NCI-H2107 treated with DMSO at 0.1 percent for 48 hours (cell line): ENCODE measurements at regions not wholly inside any gene's neighbourhood (a gene's known extent, or its start where the extent isn't known, plus 50 kb on each side); places are given as distances from the start of the nearest gene placed in this dataset.

Experiments used
- DNase-seq: peaks from one replicate; lab custom pipeline; 2025; ENCODE audit not compliant: unreplicated experiment; lab: John Stamatoyannopoulos, UW

DNA sequence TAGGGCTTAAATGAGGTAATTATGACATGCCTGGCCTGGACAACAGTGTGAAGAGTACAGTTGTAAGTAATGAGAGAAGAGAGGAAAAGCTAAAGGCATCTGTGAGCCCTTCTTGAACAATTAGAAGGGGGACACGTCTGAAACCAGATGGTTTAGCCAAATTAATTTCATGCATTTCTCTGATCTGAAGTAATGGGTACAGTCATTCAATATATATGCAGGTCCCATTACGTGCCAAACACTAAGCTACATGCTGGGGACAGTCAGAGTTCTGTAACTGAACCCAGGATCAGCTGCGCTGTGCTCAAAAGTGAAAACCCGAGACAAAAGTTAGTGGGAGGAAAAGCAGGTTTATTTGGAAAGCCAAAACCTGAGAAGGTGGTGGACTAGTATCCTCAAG lies 207.2 kb upstream of the TMTC1 start:
- no peak for DNase-seq

GRCh38 chr12:29983851-29984250 lies 200.1 kb upstream of the TMTC1 start:
- no peak for DNase-seq

DNA sequence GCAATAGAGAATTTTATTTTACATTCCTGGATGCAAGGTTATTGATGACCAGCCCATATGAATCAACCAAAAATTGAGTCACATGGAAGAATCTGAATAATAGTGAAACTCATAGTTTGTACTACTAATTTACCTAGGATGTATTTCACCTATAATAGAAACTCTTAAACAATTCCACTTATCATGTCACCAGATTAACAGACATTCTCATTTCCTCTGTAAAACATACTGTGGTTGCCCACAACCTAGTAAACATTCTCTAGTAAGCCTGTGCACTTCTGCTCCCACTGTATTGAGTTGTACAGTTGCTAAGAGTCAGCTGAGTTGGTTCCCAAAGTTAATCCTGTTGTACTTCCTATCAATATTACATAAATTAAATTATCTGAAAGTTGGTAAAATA lies 196.6 kb upstream of the TMTC1 start:
- no peak for DNase-seq

DNA sequence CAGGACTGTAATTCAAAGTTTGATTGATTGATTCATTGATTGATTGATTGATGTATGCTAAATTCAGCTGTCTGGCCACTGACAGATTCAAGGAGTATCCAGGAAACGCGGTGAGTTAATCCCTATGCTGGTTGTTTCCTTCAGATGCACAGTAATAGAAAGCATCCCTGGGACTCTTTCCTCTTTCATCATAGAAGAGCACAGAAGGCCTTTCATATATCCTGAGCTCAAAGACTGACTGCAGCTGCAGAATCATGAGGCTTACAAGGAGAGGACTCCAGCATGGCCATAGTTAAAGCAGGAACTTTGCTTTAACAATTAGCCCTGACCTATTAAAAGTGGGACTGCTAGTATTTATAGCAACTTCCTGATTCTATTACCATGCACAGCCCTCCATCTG lies 187.7 kb upstream of the TMTC1 start:
- no peak for DNase-seq

DNA sequence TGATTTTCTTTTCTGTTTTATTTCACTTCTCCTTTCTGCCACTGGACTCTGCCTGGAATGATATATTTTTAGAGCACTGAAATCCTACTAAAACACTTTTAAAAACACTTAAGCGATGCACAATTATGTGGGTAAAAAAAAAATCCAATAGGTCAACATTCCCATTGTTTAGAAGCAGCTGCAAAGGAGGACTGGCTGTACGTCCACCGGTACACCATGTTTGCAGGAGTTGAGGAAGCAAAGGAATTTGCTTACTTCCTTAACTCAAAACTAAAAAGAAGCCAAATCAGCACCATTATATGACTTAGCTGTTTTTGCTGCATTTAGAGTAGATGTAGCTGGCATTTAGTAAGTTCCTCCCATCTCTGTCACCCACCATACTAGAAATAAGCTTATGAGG lies 186.8 kb upstream of the TMTC1 start:
- DNase-seq, result no peak

- DNase-seq, result no peak
These were observed 178.7 kb upstream of the TMTC1 start for GRCh38 chr12:29962276-29963035.

GRCh38 chr12:29961231-29961630 lies 177.5 kb upstream of the TMTC1 start:
- DNase-seq, result no peak

- DNase-seq, result no peak
These were observed 176.4 kb upstream of the TMTC1 start for GRCh38 chr12:29960122-29960521.

DNA sequence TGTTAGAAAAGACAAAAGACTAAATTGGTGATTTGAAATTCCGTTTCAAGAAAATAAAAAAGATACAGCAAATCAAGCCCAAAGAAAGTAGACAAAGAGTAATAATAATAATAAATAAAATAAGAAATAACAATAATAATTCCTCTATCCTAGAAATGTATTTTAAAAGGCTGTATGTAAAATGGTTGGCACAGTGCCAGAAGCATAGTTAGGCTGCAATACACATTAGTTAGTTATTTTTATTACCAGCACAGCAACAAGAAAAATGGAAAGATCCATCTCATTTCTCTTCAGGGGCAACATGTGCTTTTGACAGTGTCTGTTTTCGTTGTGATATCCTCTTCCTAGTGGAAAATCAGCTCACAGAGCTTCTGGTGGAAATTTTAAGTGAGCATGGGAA lies 174.1 kb upstream of the TMTC1 start:
- DNase-seq, result no peak

DNA sequence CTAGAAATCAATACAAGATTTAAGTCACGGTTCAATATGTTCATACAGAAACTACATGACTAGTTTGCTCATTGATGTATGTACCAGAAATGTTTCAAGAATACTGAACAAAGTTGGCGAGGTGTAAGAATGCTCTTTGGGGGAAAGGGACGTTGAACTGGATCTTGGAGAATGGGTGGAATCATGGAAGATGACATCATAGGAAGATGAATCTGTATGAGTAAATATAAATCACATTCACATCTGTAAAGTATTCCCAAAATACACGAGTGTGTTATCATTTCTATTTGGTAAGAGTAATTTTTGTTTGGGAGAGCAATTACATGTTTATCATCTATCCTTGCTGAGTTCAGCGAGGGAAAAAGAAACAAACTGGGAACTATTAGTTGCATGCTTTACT lies 162.2 kb upstream of the TMTC1 start:
- no peak for DNase-seq

- peak; percentile 17 for DNase-seq
These were observed 160.7 kb upstream of the TMTC1 start for GRCh38 chr12:29944269-29945000.

- DNase-seq, result no peak
These were observed 159.9 kb upstream of the TMTC1 start for GRCh38 chr12:29943683-29944082.

- DNase-seq, result no peak
These were observed 157.1 kb upstream of the TMTC1 start for GRCh38 chr12:29940811-29941210.

DNA sequence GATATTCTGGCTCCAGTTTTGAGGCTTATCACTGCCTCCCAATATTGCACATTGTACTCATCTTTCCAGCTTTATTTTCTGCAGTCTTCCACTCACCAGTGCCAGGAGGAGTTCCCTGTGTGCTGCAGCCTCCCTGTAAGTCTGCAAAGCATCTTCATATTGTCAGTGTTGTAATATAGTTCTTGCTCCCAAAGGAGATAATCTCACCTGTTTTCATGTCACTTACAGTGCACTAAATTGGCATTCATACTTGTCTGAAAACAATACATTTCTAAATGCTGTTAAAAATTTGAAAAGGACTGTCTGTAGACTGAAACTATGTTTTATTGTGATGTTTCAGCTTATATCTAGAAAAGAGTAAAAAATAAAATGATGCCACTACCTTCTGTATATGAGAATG lies 146.8 kb upstream of the TMTC1 start:
- no peak for DNase-seq

DNA sequence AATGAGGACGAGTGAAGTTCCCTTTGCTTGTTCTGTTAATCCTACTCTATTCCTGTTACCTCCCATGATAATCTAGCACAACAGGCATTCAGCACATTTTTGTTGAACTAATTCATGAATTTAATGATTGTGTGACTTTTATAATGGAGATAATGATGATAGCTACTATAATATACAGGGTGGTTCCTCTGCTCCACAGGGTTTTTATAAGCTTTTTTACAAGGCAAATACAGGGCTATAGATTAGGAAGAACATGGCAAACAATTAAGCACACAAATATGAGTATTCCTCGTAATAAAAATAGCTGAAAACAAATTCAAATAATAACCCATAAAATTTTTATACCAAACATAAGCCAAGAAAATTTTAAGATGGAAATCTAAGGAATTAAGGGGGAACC lies 145.6 kb upstream of the TMTC1 start:
- no peak for DNase-seq

DNA sequence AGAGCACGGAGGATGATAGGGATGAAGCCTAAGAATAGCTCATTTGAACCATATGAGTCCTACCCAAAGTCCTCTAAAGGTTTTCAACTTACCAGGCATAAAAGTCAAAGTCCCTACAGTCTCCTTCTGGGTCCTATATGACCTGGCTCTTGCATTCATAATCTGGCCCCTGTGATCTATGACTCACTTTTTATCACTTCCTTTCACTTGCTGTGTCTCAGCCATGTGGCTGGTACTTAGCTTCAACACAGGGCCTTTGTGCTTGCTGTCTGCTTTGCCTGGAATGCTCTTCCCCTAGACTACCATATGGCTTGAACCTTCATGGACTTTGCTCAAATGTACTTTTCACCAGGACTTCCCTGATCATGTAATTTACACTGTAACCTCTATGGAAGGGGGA lies 137.6 kb upstream of the TMTC1 start:
- DNase-seq, result no peak

DNA sequence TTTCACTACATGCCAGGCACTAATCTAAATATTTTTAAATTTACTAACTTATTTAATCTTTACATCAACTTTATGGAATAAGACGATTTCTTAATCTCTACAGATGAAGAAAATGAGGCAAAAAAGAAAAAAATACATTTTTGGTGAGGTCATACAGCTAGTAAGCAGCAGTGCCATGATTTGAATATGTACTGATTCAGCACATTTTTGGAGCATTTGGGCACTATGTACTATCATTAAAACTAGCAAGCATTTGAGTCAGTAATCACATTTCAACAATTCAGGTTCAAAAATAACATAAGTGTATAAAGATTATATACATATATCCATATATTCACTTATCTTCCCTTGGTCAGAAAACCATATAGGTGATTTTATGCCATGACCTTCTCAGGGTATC lies 124.4 kb upstream of the TMTC1 start:
- no peak for DNase-seq

- DNase-seq, result no peak
These were observed 123.7 kb upstream of the TMTC1 start for GRCh38 chr12:29907461-29907860.

DNA sequence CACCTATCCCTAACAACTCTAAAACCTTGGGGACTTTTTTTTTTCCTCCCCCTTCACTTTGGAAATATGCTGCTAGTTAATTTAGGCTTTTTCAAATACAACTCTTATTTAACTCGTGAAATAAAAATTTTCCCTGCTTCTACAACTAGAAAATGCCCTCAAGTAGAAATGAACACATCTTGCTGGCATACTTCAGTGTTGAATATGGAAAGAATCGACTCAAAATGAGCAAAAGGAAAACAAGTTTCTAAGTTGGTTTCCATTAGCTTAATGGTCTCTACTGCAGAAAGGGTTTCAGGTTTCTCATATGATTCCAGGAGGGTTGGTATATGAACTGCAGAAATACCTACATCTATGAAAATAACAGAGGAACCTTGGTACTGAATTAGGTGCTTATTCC lies 118.3 kb upstream of the TMTC1 start:
- DNase-seq, result no peak

GRCh38 chr12:29901585-29901984 lies 117.8 kb upstream of the TMTC1 start:
- no peak for DNase-seq

DNA sequence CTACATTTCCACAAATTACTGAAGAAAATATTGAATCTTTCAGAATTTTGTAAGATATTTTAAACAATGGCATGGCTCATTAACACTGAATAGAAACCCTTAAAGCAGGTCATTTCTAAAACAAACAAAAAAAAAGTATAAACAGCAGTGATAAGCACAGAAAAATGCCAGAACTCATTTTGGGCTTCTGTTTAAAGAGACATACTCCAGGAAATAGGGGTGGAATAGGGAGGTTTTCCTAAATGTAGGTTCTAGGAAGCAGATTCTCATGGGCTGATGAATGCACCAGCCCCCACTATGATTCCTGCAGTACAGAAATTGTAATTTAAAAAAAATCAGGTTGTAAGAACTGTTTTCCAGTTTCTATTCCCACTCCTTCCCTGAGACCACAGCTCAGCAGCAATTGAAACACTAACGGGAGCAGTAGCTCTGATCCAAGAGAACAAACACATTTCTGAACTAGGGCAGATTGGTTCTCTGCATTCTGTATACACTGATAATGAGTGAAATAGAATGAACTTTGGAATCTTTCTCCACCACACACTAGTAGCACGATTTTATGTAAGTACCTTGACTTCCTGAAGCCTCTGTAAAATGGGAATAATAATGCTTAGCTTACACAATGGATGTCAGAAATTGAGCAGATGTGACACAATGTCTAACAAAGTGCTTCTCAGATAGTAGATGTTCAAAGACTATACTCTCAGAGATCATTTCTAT lies 115.6 kb upstream of the TMTC1 start:
- no peak for DNase-seq

GRCh38 chr12:29895966-29896365 lies 112.2 kb upstream of the TMTC1 start:
- no peak for DNase-seq
